ENCODE measurements at regions not wholly inside any gene's neighbourhood (a gene's known extent, or its start where the extent isn't known, plus 50 kb on each side); places are given as distances from the start of the nearest gene placed in this dataset.

GRCh38 chr1:43008115-43009060 lies 49.7 kb upstream of the SLC2A1 start (continued):
- TF ChIP-seq TGIF2 (CRISPR knock-in tag; IDR thresholded peaks at IDR 0.05), result no peak
- no peak for TF ChIP-seq SRSF9 (IDR thresholded peaks at IDR 0.05; ENCODE audit: borderline replicate concordance, insufficient read depth, low read depth, low read length, poor library complexity, severe bottlenecking)
- TF ChIP-seq NFKBIZ (CRISPR knock-in tag; IDR thresholded peaks at IDR 0.05), result no peak
- no peak for TF ChIP-seq ZBTB20 (CRISPR knock-in tag; IDR thresholded peaks at IDR 0.05; ENCODE audit: borderline replicate concordance, low read depth)
- TF ChIP-seq SNAI1 (CRISPR knock-in tag; IDR thresholded peaks at IDR 0.05; ENCODE audit: borderline replicate concordance), result no peak
- no peak for TF ChIP-seq ZFP36L1 (CRISPR knock-in tag; IDR thresholded peaks at IDR 0.05)
- TF ChIP-seq CBX1 (IDR thresholded peaks at IDR 0.05; ENCODE audit: low read depth), result no peak
- no peak for TF ChIP-seq CCAR2 (optimal IDR thresholded peaks at IDR 0.05; ENCODE audit: low read depth, low read length)
- no peak for TF ChIP-seq PLSCR1 (CRISPR knock-in tag; IDR thresholded peaks at IDR 0.05; ENCODE audit: borderline replicate concordance)
- TF ChIP-seq ZNF562 (CRISPR knock-in tag; IDR thresholded peaks at IDR 0.05; ENCODE audit: borderline replicate concordance), result no peak
- no peak for TF ChIP-seq ZFYVE20 (CRISPR knock-in tag; IDR thresholded peaks at IDR 0.05; ENCODE audit: borderline replicate concordance, low read depth)
- no peak for TF ChIP-seq ZNF816 (CRISPR knock-in tag; IDR thresholded peaks at IDR 0.05; ENCODE audit: borderline replicate concordance)
- no peak for TF ChIP-seq SALL2 (CRISPR knock-in tag; IDR thresholded peaks at IDR 0.05)
- no peak for TF ChIP-seq RBM39 (IDR thresholded peaks at IDR 0.05; ENCODE audit: low read depth, low read length, poor library complexity, severe bottlenecking)
- no peak for TF ChIP-seq ZSCAN22 (CRISPR knock-in tag; IDR thresholded peaks at IDR 0.05)
- TF ChIP-seq ZNF280B (CRISPR knock-in tag; IDR thresholded peaks at IDR 0.05; ENCODE audit: borderline replicate concordance), result 0 out of 2 replicates have a peak, but pooled peaks have one; percentile 45
- no peak for TF ChIP-seq CBX2 (IDR thresholded peaks at IDR 0.05; ENCODE audit: low read depth, low read length)
- TF ChIP-seq CBX2 (CRISPR knock-in tag; IDR thresholded peaks at IDR 0.05; ENCODE audit: low read depth), result no peak
- TF ChIP-seq SKI (IDR thresholded peaks at IDR 0.05; ENCODE audit: partially characterized antibody), result no peak
- TF ChIP-seq ZNF263 (CRISPR knock-in tag; IDR thresholded peaks at IDR 0.05), result peak; percentile 81
- TF ChIP-seq, protein P1, sequence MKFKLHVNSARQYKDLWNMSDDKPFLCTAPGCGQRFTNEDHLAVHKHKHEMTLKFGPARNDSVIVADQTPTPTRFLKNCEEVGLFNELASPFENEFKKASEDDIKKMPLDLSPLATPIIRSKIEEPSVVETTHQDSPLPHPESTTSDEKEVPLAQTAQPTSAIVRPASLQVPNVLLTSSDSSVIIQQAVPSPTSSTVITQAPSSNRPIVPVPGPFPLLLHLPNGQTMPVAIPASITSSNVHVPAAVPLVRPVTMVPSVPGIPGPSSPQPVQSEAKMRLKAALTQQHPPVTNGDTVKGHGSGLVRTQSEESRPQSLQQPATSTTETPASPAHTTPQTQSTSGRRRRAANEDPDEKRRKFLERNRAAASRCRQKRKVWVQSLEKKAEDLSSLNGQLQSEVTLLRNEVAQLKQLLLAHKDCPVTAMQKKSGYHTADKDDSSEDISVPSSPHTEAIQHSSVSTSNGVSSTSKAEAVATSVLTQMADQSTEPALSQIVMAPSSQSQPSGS (CRISPR knock-in tag; IDR thresholded peaks at IDR 0.05), result peak; percentile 95
- no peak for TF ChIP-seq ZNF292 (CRISPR knock-in tag; IDR thresholded peaks at IDR 0.05; ENCODE audit: borderline replicate concordance, low read depth)
- no peak for TF ChIP-seq ZSCAN21 (CRISPR knock-in tag; IDR thresholded peaks at IDR 0.05; ENCODE audit: borderline replicate concordance)
- no peak for TF ChIP-seq GPBP1L1 (CRISPR knock-in tag; IDR thresholded peaks at IDR 0.05)

All from HepG2 (cell line).